ENCODE measurements at regions not wholly inside any gene's neighbourhood (a gene's known extent, or its start where the extent isn't known, plus 50 kb on each side); places are given as distances from the start of the nearest gene placed in this dataset.
"Not testable (repeated sequence)": the region's sequence is repeated elsewhere in the genome, so short reads cannot be mapped to it uniquely, and the experiment has no call there.

GRCh38 chr1:221532071-221532773 is 209.7 kb downstream of the DUSP10 start:
- Mint-ChIP-seq H3K9me3 (peaks cover 0 to 5% of the 10 kb centered on the region in 2 donors), H3K4me3 (no peak overlapping the region), H3K4me1 (no peaks in the 10 kb centered on the region), H3K27me3 (peaks cover 51% of the 10 kb centered on the region), H3K27ac (no peak overlapping the region)
- no peak for DNase-seq
- no peak for ATAC-seq

GRCh38 chr1:221541296-221541695 is 200.6 kb downstream of the DUSP10 start:
- Mint-ChIP-seq H3K27me3 (peaks cover 42% of the 10 kb centered on the region), H3K27ac (no peak overlapping the region), H3K4me3 (no peak overlapping the region), H3K4me1 (peaks cover 7% of the 10 kb centered on the region), H3K9me3 (no peaks in the 10 kb centered on the region)
- ATAC-seq (no peak), DNase-seq (no peak)

- H3K27me3 Mint-ChIP-seq = peaks cover 21% of the 10 kb centered on the region
- no peaks in the 10 kb centered on the region for H3K9me3 Mint-ChIP-seq
- no peak overlapping the region for H3K4me3 Mint-ChIP-seq
- H3K4me1 Mint-ChIP-seq = peaks cover 7% of the 10 kb centered on the region
- no peak overlapping the region for H3K27ac Mint-ChIP-seq
- no peak for ATAC-seq
- no peak for DNase-seq
Measured at GRCh38 chr1:221543529-221544120, 198.3 kb downstream of the DUSP10 start.

GRCh38 chr1:221548942-221549341 is 192.9 kb downstream of the DUSP10 start:
- no peaks in the 10 kb centered on the region for H3K27me3 Mint-ChIP-seq
- H3K4me1 Mint-ChIP-seq = peaks cover under 1% of the 10 kb centered on the region
- DNase-seq (no peak), ATAC-seq (no peak)
- no peaks in the 10 kb centered on the region for H3K9me3 Mint-ChIP-seq
- H3K4me3 Mint-ChIP-seq = no peak overlapping the region
- no peak overlapping the region for H3K27ac Mint-ChIP-seq

- ATAC-seq (no peak), DNase-seq (no peak)
- H3K27ac Mint-ChIP-seq = no peak overlapping the region
- H3K27me3 Mint-ChIP-seq = no peaks in the 10 kb centered on the region
- H3K4me3 Mint-ChIP-seq = no peak overlapping the region
- no peaks in the 10 kb centered on the region for H3K4me1 Mint-ChIP-seq
- no peaks in the 10 kb centered on the region for H3K9me3 Mint-ChIP-seq
Measured at GRCh38 chr1:221549815-221550214, 192.1 kb downstream of the DUSP10 start.

GRCh38 chr1:221552792-221553191 is 189.1 kb downstream of the DUSP10 start:
- not testable (repeated sequence) for ATAC-seq, H3K4me1 Mint-ChIP-seq, H3K4me3 Mint-ChIP-seq, H3K27me3 Mint-ChIP-seq, H3K9me3 Mint-ChIP-seq, DNase-seq, H3K27ac Mint-ChIP-seq

GRCh38 chr1:221555689-221556433 is 186.0 kb downstream of the DUSP10 start:
- Mint-ChIP-seq H3K27ac (no peak overlapping the region), H3K4me3 (no peak overlapping the region), H3K27me3 (peaks cover 7% of the 10 kb centered on the region)

GRCh38 chr1:221556435-221556834 is 185.5 kb downstream of the DUSP10 start:
- peaks cover 7% of the 10 kb centered on the region for H3K27me3 Mint-ChIP-seq
- no peak for DNase-seq
- no peak overlapping the region for H3K27ac Mint-ChIP-seq
- H3K4me1 Mint-ChIP-seq = no peaks in the 10 kb centered on the region
- no peak overlapping the region for H3K4me3 Mint-ChIP-seq
- H3K9me3 Mint-ChIP-seq = no peaks in the 10 kb centered on the region
- no peak for ATAC-seq

More at GRCh38 chr1:221555689-221556433, 186.0 kb downstream of the DUSP10 start:
- Mint-ChIP-seq H3K9me3 (no peaks in the 10 kb centered on the region), H3K4me1 (no peaks in the 10 kb centered on the region)
- no peak for DNase-seq
- no peak for ATAC-seq

GRCh38 chr1:221557013-221557412 is 184.9 kb downstream of the DUSP10 start:
- Mint-ChIP-seq H3K4me3 (no peak overlapping the region), H3K27me3 (peaks cover 7% of the 10 kb centered on the region), H3K27ac (no peak overlapping the region), H3K4me1 (no peaks in the 10 kb centered on the region), H3K9me3 (no peaks in the 10 kb centered on the region)
- DNase-seq (no peak), ATAC-seq (no peak)

GRCh38 chr1:221558396-221558795 is 183.5 kb downstream of the DUSP10 start:
- Mint-ChIP-seq H3K9me3 (no peaks in the 10 kb centered on the region), H3K4me3 (no peak overlapping the region), H3K27me3 (peaks cover 7% of the 10 kb centered on the region), H3K4me1 (no peaks in the 10 kb centered on the region), H3K27ac (no peak overlapping the region)
- ATAC-seq (no peak), DNase-seq (no peak)

- no peak overlapping the region for H3K27ac Mint-ChIP-seq
- ATAC-seq (no peak), DNase-seq (no peak)
- H3K27me3 Mint-ChIP-seq = peaks cover 7% of the 10 kb centered on the region
- H3K4me3 Mint-ChIP-seq = no peak overlapping the region
- H3K9me3 Mint-ChIP-seq = no peaks in the 10 kb centered on the region
- no peaks in the 10 kb centered on the region for H3K4me1 Mint-ChIP-seq
Measured at GRCh38 chr1:221559911-221560310, 182.0 kb downstream of the DUSP10 start.

- no peak overlapping the region for H3K4me3 Mint-ChIP-seq
- DNase-seq (no peak), ATAC-seq (no peak)
- no peaks in the 10 kb centered on the region for H3K9me3 Mint-ChIP-seq
- no peaks in the 10 kb centered on the region for H3K4me1 Mint-ChIP-seq
- H3K27ac Mint-ChIP-seq = no peak overlapping the region
- peaks cover 13% of the 10 kb centered on the region for H3K27me3 Mint-ChIP-seq
Measured at GRCh38 chr1:221562542-221563475, 179.1 kb downstream of the DUSP10 start.

GRCh38 chr1:221563476-221563921 is 178.4 kb downstream of the DUSP10 start:
- DNase-seq (no peak), ATAC-seq (no peak)
- H3K9me3 Mint-ChIP-seq = no peaks in the 10 kb centered on the region
- H3K27me3 Mint-ChIP-seq = peaks cover 13% of the 10 kb centered on the region
- H3K4me1 Mint-ChIP-seq = no peaks in the 10 kb centered on the region
- no peak overlapping the region for H3K27ac Mint-ChIP-seq
- no peak overlapping the region for H3K4me3 Mint-ChIP-seq

- Mint-ChIP-seq H3K9me3 (no peaks in the 10 kb centered on the region), H3K4me1 (no peaks in the 10 kb centered on the region), H3K27me3 (peaks cover 5% of the 10 kb centered on the region), H3K27ac (no peak overlapping the region), H3K4me3 (no peak overlapping the region)
- DNase-seq (no peak), ATAC-seq (no peak)
Measured at GRCh38 chr1:221564891-221565290, 177.0 kb downstream of the DUSP10 start.

- Mint-ChIP-seq H3K4me3 (no peak overlapping the region), H3K27ac (no peak overlapping the region), H3K27me3 (peaks cover 5% of the 10 kb centered on the region), H3K4me1 (no peaks in the 10 kb centered on the region), H3K9me3 (no peaks in the 10 kb centered on the region)
- ATAC-seq (no peak), DNase-seq (no peak)
Measured at GRCh38 chr1:221565711-221566110, 176.2 kb downstream of the DUSP10 start.

Data from stimulated activated naive CD8-positive, alpha-beta T cell treated with anti-CD3 and anti-CD28 coated beads, Interleukin-15, amount 100 ng/mL, for 72 hours (primary cell).